ENCODE measurements at regions not wholly inside any gene's neighbourhood (a gene's known extent, or its start where the extent isn't known, plus 50 kb on each side); places are given as distances from the start of the nearest gene placed in this dataset.

GRCh38 chr10:3407208-3407607 is 234.6 kb upstream of the PITRM1 start:
- H3K4me1 ChIP-seq: no peaks in the 10 kb centered on the region
- H3K27ac ChIP-seq: no peak overlapping the region
- H3K4me3 ChIP-seq: no peak overlapping the region
- no peaks in the 10 kb centered on the region for H3K27me3 ChIP-seq
- no peaks in the 10 kb centered on the region for H3K36me3 ChIP-seq
- intact Hi-C loops (cut with DNase I; ENCODE audit: low total_unique reads): no loop called here
- H3K9me3 ChIP-seq: no peaks in the 10 kb centered on the region
- no peak for DNase-seq
- TF ChIP-seq CTCF (IDR thresholded peaks at IDR 0.05) (no peak), POLR2A (IDR thresholded peaks at IDR 0.05) (no peak)

- H3K27ac ChIP-seq: no peak overlapping the region
- no peak overlapping the region for H3K4me3 ChIP-seq
- H3K9me3 ChIP-seq: no peaks in the 10 kb centered on the region
- no peak for TF ChIP-seq CTCF (IDR thresholded peaks at IDR 0.05)
- DNase-seq: no peak
- intact Hi-C loops (cut with DNase I; ENCODE audit: low total_unique reads): no loop called here
- H3K27me3 ChIP-seq: no peaks in the 10 kb centered on the region
- H3K36me3 ChIP-seq: no peaks in the 10 kb centered on the region
- no peaks in the 10 kb centered on the region for H3K4me1 ChIP-seq
These were observed 234.0 kb upstream of the PITRM1 start for GRCh38 chr10:3406556-3406955.

GRCh38 chr10:3404381-3404780 is 231.8 kb upstream of the PITRM1 start:
- intact Hi-C loops (cut with DNase I; ENCODE audit: low total_unique reads): no loop called here
- no peak overlapping the region for H3K27ac ChIP-seq
- H3K27me3 ChIP-seq: no peaks in the 10 kb centered on the region
- no peaks in the 10 kb centered on the region for H3K9me3 ChIP-seq
- no peaks in the 10 kb centered on the region for H3K36me3 ChIP-seq
- TF ChIP-seq POLR2A (IDR thresholded peaks at IDR 0.05) (no peak), CTCF (IDR thresholded peaks at IDR 0.05) (no peak)
- H3K4me1 ChIP-seq: no peaks in the 10 kb centered on the region
- no peak for DNase-seq
- H3K4me3 ChIP-seq: no peak overlapping the region

GRCh38 chr10:3402187-3402751 is 229.7 kb upstream of the PITRM1 start:
- H3K4me3 ChIP-seq: no peak overlapping the region
- no peak overlapping the region for H3K27ac ChIP-seq
- H3K4me1 ChIP-seq: no peaks in the 10 kb centered on the region
- TF ChIP-seq POLR2A (IDR thresholded peaks at IDR 0.05) (no peak), CTCF (IDR thresholded peaks at IDR 0.05) (no peak)
- intact Hi-C loops (cut with DNase I; ENCODE audit: low total_unique reads): no loop called here
- DNase-seq: no peak
- no peaks in the 10 kb centered on the region for H3K9me3 ChIP-seq
- no peaks in the 10 kb centered on the region for H3K36me3 ChIP-seq
- H3K27me3 ChIP-seq: no peaks in the 10 kb centered on the region

GRCh38 chr10:3401491-3401938 is 228.9 kb upstream of the PITRM1 start:
- Histone ChIP-seq H3K36me3 (no peaks in the 10 kb centered on the region), H3K4me3 (no peak overlapping the region), H3K27ac (no peak overlapping the region), H3K27me3 (no peaks in the 10 kb centered on the region), H3K9me3 (no peaks in the 10 kb centered on the region), H3K4me1 (no peaks in the 10 kb centered on the region)
- TF ChIP-seq POLR2A (IDR thresholded peaks at IDR 0.05): no peak
- no peak for TF ChIP-seq CTCF (IDR thresholded peaks at IDR 0.05)
- DNase-seq: no peak
- intact Hi-C loops (cut with DNase I; ENCODE audit: low total_unique reads): no loop called here
